SK-N-SH treated with all-trans-retinoic acid at 6 μM for 48 hours (cell line): ENCODE measurements at regions not wholly inside any gene's neighbourhood (a gene's known extent, or its start where the extent isn't known, plus 50 kb on each side); places are given as distances from the start of the nearest gene placed in this dataset.

Source experiments
- ATAC-seq: fragments of 200-7000 bp; cut with Tn5 transposase; 3 replicates; pipeline ENCODE4 v1.9.1; 2020; ENCODE audit warnings: mild to moderate bottlenecking, moderate library complexity
- ARNTL ChIP-seq: fragments of 450-650 bp; formaldehyde crosslinking; IDR thresholded peaks from 2 replicates; pipeline ENCODE4 v1.5.0; 2020; ENCODE audit warnings: low read depth, mild to moderate bottlenecking, moderate library complexity, borderline replicate concordance
- BACH2 ChIP-seq: fragments of 250-450 bp; sonication (Bioruptor Pico); IDR thresholded peaks from 2 replicates; pipeline ENCODE4 v1.9.0; 2021; ENCODE audit warnings: mild to moderate bottlenecking, borderline replicate concordance
- CSDC2 ChIP-seq: fragments of 250-450 bp; sonication (Bioruptor Pico); IDR thresholded peaks from 2 replicates; pipeline ENCODE4 v1.5.0; 2020; ENCODE audit warnings: mild to moderate bottlenecking, moderate library complexity
- ESRRG ChIP-seq: fragments of 250-450 bp; sonication (Bioruptor Pico); IDR thresholded peaks from 2 replicates; pipeline ENCODE4 v1.6.1; 2021; ENCODE audit warnings: mild to moderate bottlenecking
- GLIS3 ChIP-seq: fragments of 250-450 bp; sonication (Bioruptor Pico); IDR thresholded peaks from 2 replicates; pipeline ENCODE4 v1.5.0; 2020; ENCODE audit warnings: mild to moderate bottlenecking, moderate library complexity
- ISL1 ChIP-seq: fragments of 250-450 bp; sonication (Bioruptor Pico); IDR thresholded peaks from 2 replicates; pipeline ENCODE4 v2.1.2; 2022; ENCODE audit warnings: mild to moderate bottlenecking, moderate library complexity
- OSR1 ChIP-seq: fragments of 250-450 bp; sonication (Bioruptor Pico); IDR thresholded peaks from 2 replicates; pipeline ENCODE4 v1.8.0; 2022; ENCODE audit warnings: moderate library complexity, mild to moderate bottlenecking, inconsistent platforms
- PPARA ChIP-seq: fragments of 250-450 bp; sonication (Bioruptor Pico); IDR thresholded peaks from 2 replicates; pipeline ENCODE4 v1.5.0; 2020; ENCODE audit warnings: mild to moderate bottlenecking, borderline replicate concordance
- RARB ChIP-seq: fragments of 250-450 bp; sonication (Bioruptor Pico); IDR thresholded peaks from 2 replicates; pipeline ENCODE4 v1.8.0; 2021; ENCODE audit warnings: mild to moderate bottlenecking, moderate library complexity
- SNAI2 ChIP-seq: fragments of 250-450 bp; sonication (Bioruptor Pico); IDR thresholded peaks from 2 replicates; pipeline ENCODE4 v1.5.0; 2020; ENCODE audit warnings: mild to moderate bottlenecking, moderate library complexity
- TCF4 ChIP-seq: fragments of 250-450 bp; sonication (Bioruptor Pico); IDR thresholded peaks from 2 replicates; pipeline ENCODE4 v1.8.0; 2021; ENCODE audit warnings: mild to moderate bottlenecking, moderate library complexity, borderline replicate concordance
- TOX ChIP-seq: fragments of 250-450 bp; sonication (Bioruptor Pico); IDR thresholded peaks from 2 replicates; pipeline ENCODE4 v1.8.0; 2021; ENCODE audit warnings: mild to moderate bottlenecking, moderate library complexity, borderline replicate concordance
- TSHZ2 ChIP-seq: fragments of 250-450 bp; sonication (Bioruptor Pico); IDR thresholded peaks from 2 replicates; pipeline ENCODE4 v1.5.0; 2020; ENCODE audit warnings: mild to moderate bottlenecking, moderate library complexity
- ZC3H10 ChIP-seq: fragments of 250-450 bp; sonication (Bioruptor Pico); IDR thresholded peaks from 2 replicates; pipeline ENCODE4 v1.5.1; 2021; ENCODE audit warnings: mild to moderate bottlenecking, moderate library complexity
- ZNF565 ChIP-seq: fragments of 450-650 bp; formaldehyde crosslinking; conservative IDR thresholded peaks from 2 replicates; pipeline ENCODE4 v1.5.0; 2020; ENCODE audit warnings: low read depth, mild to moderate bottlenecking, moderate library complexity
- ZNF70 ChIP-seq: fragments of 450-650 bp; formaldehyde crosslinking; IDR thresholded peaks from 2 replicates; pipeline ENCODE4 v1.5.0; 2020; ENCODE audit warnings: mild to moderate bottlenecking, moderate library complexity
- ZNF8 ChIP-seq: fragments of 450-650 bp; formaldehyde crosslinking; IDR thresholded peaks from 2 replicates; pipeline ENCODE4 v1.5.0; 2020; ENCODE audit warnings: mild to moderate bottlenecking, moderate library complexity
- TF ChIP-seq, protein P1 (sequence below): fragments of 250-450 bp; sonication (Bioruptor Pico); IDR thresholded peaks from 2 replicates; pipeline ENCODE4 v1.8.0; 2021; ENCODE audit warnings: low read depth, mild to moderate bottlenecking, moderate library complexity, borderline replicate concordance
- TF ChIP-seq, protein P2 (sequence below): fragments of 250-450 bp; sonication (Bioruptor Pico); IDR thresholded peaks from 2 replicates; pipeline ENCODE4 v1.8.0; 2020; ENCODE audit warnings: mild to moderate bottlenecking, moderate library complexity, borderline replicate concordance
- TF ChIP-seq, protein P3 (sequence below): fragments of 250-450 bp; sonication (Bioruptor Pico); IDR thresholded peaks from 2 replicates; pipeline ENCODE4 v1.5.1; 2020; ENCODE audit warnings: low read depth, mild to moderate bottlenecking, moderate library complexity
- TF ChIP-seq, protein P4 (sequence below): fragments of 250-450 bp; sonication (Bioruptor Pico); IDR thresholded peaks from 2 replicates; pipeline ENCODE4 v1.5.1; 2021; ENCODE audit warnings: mild to moderate bottlenecking, moderate library complexity

DNA sequence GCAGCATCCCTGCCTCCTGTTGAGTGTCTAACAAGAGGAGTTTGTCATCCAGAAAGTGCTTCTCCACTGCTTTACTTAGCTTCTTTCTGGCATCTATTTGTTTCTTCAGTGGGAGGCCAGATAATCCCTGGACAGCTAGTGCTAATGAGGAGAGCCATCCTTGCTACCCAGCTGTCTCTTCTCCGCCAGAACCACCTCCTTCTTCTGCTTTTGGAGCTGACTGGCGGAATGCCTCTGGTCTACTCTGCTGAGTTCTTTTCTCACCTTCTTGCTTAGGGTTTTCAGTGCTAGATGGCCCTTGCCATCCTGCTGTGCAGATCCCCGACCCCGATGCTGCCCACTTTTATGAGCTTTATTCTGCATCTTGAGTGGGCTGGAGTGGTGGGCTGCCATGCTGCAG lies 145.8 kb downstream of the GPBP1 start:
- TF ChIP-seq ARNTL (CRISPR knock-in tag) (no peak), ZNF8 (no peak), RARB (no peak), TSHZ2 (CRISPR knock-in tag) (no peak), CSDC2 (CRISPR knock-in tag) (no peak), TCF4 (no peak), PPARA (CRISPR knock-in tag) (no peak), ZNF70 (CRISPR knock-in tag) (no peak), ZNF565 (CRISPR knock-in tag) (no peak), ZC3H10 (CRISPR knock-in tag) (no peak), ESRRG (no peak), OSR1 (no peak)
- TF ChIP-seq, protein P1, sequence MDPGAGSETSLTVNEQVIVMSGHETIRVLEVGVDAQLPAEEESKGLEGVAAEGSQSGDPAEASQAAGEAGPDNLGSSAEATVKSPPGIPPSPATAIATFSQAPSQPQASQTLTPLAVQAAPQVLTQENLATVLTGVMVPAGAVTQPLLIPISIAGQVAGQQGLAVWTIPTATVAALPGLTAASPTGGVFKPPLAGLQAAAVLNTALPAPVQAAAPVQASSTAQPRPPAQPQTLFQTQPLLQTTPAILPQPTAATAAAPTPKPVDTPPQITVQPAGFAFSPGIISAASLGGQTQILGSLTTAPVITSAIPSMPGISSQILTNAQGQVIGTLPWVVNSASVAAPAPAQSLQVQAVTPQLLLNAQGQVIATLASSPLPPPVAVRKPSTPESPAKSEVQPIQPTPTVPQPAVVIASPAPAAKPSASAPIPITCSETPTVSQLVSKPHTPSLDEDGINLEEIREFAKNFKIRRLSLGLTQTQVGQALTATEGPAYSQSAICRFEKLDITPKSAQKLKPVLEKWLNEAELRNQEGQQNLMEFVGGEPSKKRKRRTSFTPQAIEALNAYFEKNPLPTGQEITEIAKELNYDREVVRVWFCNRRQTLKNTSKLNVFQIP, result no peak
- TF ChIP-seq, all 23 proteins: peak for 0
- no peak for ATAC-seq

DNA sequence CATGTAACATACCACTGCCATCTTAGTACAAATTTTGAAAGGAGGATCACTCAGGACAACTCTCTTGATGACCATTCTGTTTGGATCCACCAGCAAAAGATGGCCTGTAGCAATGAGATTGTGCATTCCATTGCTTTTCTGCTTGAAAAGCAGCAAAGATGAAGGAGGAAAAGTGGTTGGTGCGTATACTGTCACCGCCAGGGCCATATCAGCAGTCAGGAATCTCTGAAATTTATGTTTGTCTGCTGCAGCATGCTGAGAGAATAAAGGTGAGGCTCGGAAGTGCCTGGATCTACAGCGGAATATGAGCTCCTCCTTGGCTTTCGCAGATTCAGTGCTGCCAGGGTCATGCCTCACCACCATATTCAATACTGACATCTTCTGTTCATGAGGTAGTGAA lies 144.4 kb downstream of the GPBP1 start:
- ATAC-seq, result no peak
- TF ChIP-seq ARNTL (CRISPR knock-in tag), result no peak
- no peak for TF ChIP-seq GLIS3
- TF ChIP-seq, protein P2, sequence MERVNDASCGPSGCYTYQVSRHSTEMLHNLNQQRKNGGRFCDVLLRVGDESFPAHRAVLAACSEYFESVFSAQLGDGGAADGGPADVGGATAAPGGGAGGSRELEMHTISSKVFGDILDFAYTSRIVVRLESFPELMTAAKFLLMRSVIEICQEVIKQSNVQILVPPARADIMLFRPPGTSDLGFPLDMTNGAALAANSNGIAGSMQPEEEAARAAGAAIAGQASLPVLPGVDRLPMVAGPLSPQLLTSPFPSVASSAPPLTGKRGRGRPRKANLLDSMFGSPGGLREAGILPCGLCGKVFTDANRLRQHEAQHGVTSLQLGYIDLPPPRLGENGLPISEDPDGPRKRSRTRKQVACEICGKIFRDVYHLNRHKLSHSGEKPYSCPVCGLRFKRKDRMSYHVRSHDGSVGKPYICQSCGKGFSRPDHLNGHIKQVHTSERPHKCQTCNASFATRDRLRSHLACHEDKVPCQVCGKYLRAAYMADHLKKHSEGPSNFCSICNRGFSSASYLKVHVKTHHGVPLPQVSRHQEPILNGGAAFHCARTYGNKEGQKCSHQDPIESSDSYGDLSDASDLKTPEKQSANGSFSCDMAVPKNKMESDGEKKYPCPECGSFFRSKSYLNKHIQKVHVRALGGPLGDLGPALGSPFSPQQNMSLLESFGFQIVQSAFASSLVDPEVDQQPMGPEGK (CRISPR knock-in tag), result no peak
- no peak for TF ChIP-seq BACH2 (CRISPR knock-in tag)
- TF ChIP-seq TOX, result no peak

DNA sequence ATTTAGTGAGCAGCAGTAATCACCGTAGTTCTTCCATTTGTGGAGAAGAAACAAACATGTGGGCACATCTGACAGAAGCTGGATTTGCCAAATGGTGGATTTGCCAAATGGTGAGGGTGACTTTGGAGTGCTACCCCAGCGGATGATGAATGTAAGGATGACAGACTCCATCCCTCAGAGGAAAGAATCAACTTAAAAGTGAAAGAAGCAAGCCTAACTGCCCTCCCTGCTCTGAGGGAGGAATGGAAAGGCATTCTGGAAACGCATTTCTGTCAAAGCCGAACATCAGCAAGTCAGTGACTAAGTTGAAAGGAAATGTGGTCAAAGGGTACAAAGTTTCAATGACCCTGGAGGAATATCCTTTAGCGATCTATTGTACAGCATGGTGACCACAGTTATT lies 143.5 kb downstream of the GPBP1 start:
- ATAC-seq, result no peak
- TF ChIP-seq, protein P3, sequence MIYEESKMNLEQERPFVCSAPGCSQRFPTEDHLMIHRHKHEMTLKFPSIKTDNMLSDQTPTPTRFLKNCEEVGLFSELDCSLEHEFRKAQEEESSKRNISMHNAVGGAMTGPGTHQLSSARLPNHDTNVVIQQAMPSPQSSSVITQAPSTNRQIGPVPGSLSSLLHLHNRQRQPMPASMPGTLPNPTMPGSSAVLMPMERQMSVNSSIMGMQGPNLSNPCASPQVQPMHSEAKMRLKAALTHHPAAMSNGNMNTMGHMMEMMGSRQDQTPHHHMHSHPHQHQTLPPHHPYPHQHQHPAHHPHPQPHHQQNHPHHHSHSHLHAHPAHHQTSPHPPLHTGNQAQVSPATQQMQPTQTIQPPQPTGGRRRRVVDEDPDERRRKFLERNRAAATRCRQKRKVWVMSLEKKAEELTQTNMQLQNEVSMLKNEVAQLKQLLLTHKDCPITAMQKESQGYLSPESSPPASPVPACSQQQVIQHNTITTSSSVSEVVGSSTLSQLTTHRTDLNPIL, result no peak
- TF ChIP-seq TOX, result no peak
- no peak for TF ChIP-seq ISL1 (CRISPR knock-in tag)
- no peak for TF ChIP-seq SNAI2
- TF ChIP-seq ESRRG, result no peak

- TF ChIP-seq TOX, result peak; percentile 74; the same call in 1 of the 2 replicates
- no peak for TF ChIP-seq ARNTL (CRISPR knock-in tag)
- TF ChIP-seq, all 23 proteins: peak for 1
- ATAC-seq, result peak; percentile 99
Measured at GRCh38 chr5:57316798-57317327, 143.0 kb downstream of the GPBP1 start.

GRCh38 chr5:57315941-57316340 lies 142.1 kb downstream of the GPBP1 start:
- TF ChIP-seq, protein P4, sequence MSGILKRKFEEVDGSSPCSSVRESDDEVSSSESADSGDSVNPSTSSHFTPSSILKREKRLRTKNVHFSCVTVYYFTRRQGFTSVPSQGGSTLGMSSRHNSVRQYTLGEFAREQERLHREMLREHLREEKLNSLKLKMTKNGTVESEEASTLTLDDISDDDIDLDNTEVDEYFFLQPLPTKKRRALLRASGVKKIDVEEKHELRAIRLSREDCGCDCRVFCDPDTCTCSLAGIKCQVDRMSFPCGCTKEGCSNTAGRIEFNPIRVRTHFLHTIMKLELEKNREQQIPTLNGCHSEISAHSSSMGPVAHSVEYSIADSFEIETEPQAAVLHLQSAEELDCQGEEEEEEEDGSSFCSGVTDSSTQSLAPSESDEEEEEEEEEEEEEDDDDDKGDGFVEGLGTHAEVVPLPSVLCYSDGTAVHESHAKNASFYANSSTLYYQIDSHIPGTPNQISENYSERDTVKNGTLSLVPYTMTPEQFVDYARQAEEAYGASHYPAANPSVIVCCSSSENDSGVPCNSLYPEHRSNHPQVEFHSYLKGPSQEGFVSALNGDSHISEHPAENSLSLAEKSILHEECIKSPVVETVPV, result no peak
- no peak for TF ChIP-seq SNAI2
- TF ChIP-seq ARNTL (CRISPR knock-in tag), result no peak
- no peak for TF ChIP-seq GLIS3
- no peak for TF ChIP-seq ZNF565 (CRISPR knock-in tag)
- TF ChIP-seq CSDC2 (CRISPR knock-in tag), result no peak
- no peak for TF ChIP-seq ZNF8
- no peak for TF ChIP-seq RARB
- TF ChIP-seq PPARA (CRISPR knock-in tag), result no peak
- TF ChIP-seq BACH2 (CRISPR knock-in tag), result no peak
- no peak for TF ChIP-seq OSR1
- no peak for TF ChIP-seq ZC3H10 (CRISPR knock-in tag)
- TF ChIP-seq, protein P3, result no peak
- TF ChIP-seq, all 23 proteins: peak for 0
- ATAC-seq, result no peak
